Retinal pigment epithelial cell (primary cell): ENCODE measurements at regions not wholly inside any gene's neighbourhood (a gene's known extent, or its start where the extent isn't known, plus 50 kb on each side); places are given as distances from the start of the nearest gene placed in this dataset.

Experiments
- DNase-seq: peaks from one replicate; pipeline ENCODE4 v3.0.0-alpha.2; 2010; ENCODE audit warnings: low read depth
- H3K4me3 ChIP-seq: 2 replicates; pipeline ENCODE4 v1.5.1; 2011; ENCODE audit warnings: mild to moderate bottlenecking, low read length, control low read depth, moderate library complexity
- CTCF ChIP-seq: conservative IDR thresholded peaks from 2 replicates; pipeline ENCODE4 v1.5.1; 2011; ENCODE audit warnings: low read depth, low read length, control low read depth, inconsistent platforms

GRCh38 chr21:14321042-14321441 lies 61.9 kb downstream of the HSPA13 start:
- DNase-seq: no peak
- TF ChIP-seq CTCF: no peak
- no peak overlapping the region for H3K4me3 ChIP-seq

- TF ChIP-seq CTCF: no peak
- DNase-seq: no peak
- H3K4me3 ChIP-seq: no peak overlapping the region
These were observed 63.1 kb downstream of the HSPA13 start for GRCh38 chr21:14319805-14320204.

- H3K4me3 ChIP-seq: no peak overlapping the region
- no peak for TF ChIP-seq CTCF
- DNase-seq: no peak
These were observed 64.4 kb downstream of the HSPA13 start for GRCh38 chr21:14318578-14318977.

GRCh38 chr21:14317507-14317906 lies 65.4 kb downstream of the HSPA13 start:
- DNase-seq: no peak
- H3K4me3 ChIP-seq: no peak overlapping the region
- TF ChIP-seq CTCF: no peak

- no peak for DNase-seq
- TF ChIP-seq CTCF: no peak
These were observed 69.6 kb downstream of the HSPA13 start for GRCh38 chr21:14313300-14313699.

GRCh38 chr21:14312871-14313270 lies 70.1 kb downstream of the HSPA13 start:
- TF ChIP-seq CTCF: no peak
- DNase-seq: no peak
- no peak overlapping the region for H3K4me3 ChIP-seq

More at GRCh38 chr21:14313300-14313699, 69.6 kb downstream of the HSPA13 start:
- no peak overlapping the region for H3K4me3 ChIP-seq

GRCh38 chr21:14308234-14308633 lies 74.7 kb downstream of the HSPA13 start:
- TF ChIP-seq CTCF: no peak

More at GRCh38 chr21:14308234-14308633, 74.7 kb downstream of the HSPA13 start:
- no peak overlapping the region for H3K4me3 ChIP-seq
- no peak for DNase-seq
